ENCODE measurements at regions not wholly inside any gene's neighbourhood (a gene's known extent, or its start where the extent isn't known, plus 50 kb on each side); places are given as distances from the start of the nearest gene placed in this dataset.
"Not testable (repeated sequence)": the region's sequence is repeated elsewhere in the genome, so short reads cannot be mapped to it uniquely, and the experiment has no call there.

GRCh38 chr6:73943930-73944652 lies 248.1 kb downstream of the CD109 start:
- no peak for DNase-seq (ENCODE audit: low spot score)

- DNase-seq (ENCODE audit: low spot score) = no peak
Measured at GRCh38 chr6:73943411-73943810, 247.4 kb downstream of the CD109 start.

- no peak for DNase-seq (ENCODE audit: low spot score)
Measured at GRCh38 chr6:73942592-73943186, 246.7 kb downstream of the CD109 start.

- DNase-seq (ENCODE audit: low spot score) = no peak
Measured at GRCh38 chr6:73941892-73942291, 245.9 kb downstream of the CD109 start.

- no peak for DNase-seq (ENCODE audit: low spot score)
Measured at GRCh38 chr6:73937805-73938204, 241.8 kb downstream of the CD109 start.

- DNase-seq (ENCODE audit: low spot score) = no peak
Measured at GRCh38 chr6:73932866-73933265, 236.9 kb downstream of the CD109 start.

GRCh38 chr6:73929405-73929804 lies 233.4 kb downstream of the CD109 start:
- no peak for DNase-seq (ENCODE audit: low spot score)

- no peak for DNase-seq (ENCODE audit: low spot score)
Measured at GRCh38 chr6:73927421-73927820, 231.4 kb downstream of the CD109 start.

GRCh38 chr6:73925703-73926102 lies 229.7 kb downstream of the CD109 start:
- DNase-seq (ENCODE audit: low spot score) = not testable (repeated sequence)

- DNase-seq (ENCODE audit: low spot score) = no peak
Measured at GRCh38 chr6:73923905-73924485, 228.0 kb downstream of the CD109 start.

GRCh38 chr6:73903155-73903554 lies 207.2 kb downstream of the CD109 start:
- no peak for DNase-seq (ENCODE audit: low spot score)

- no peak for DNase-seq (ENCODE audit: low spot score)
Measured at GRCh38 chr6:73901986-73902385, 206.0 kb downstream of the CD109 start.

GRCh38 chr6:73901311-73901710 lies 205.3 kb downstream of the CD109 start:
- no peak for DNase-seq (ENCODE audit: low spot score)

- no peak for DNase-seq (ENCODE audit: low spot score)
Measured at GRCh38 chr6:73898599-73898998, 202.6 kb downstream of the CD109 start.

- no peak for DNase-seq (ENCODE audit: low spot score)
Measured at GRCh38 chr6:73893696-73894095, 197.7 kb downstream of the CD109 start.

GRCh38 chr6:73888050-73888449 lies 192.0 kb downstream of the CD109 start:
- no peak for DNase-seq (ENCODE audit: low spot score)

GRCh38 chr6:73885393-73885792 lies 189.4 kb downstream of the CD109 start:
- no peak for DNase-seq (ENCODE audit: low spot score)

- DNase-seq (ENCODE audit: low spot score) = no peak
Measured at GRCh38 chr6:73884540-73884939, 188.5 kb downstream of the CD109 start.

- no peak for DNase-seq (ENCODE audit: low spot score)
Measured at GRCh38 chr6:73879501-73880293, 183.7 kb downstream of the CD109 start.

GRCh38 chr6:73878403-73878802 lies 182.4 kb downstream of the CD109 start:
- DNase-seq (ENCODE audit: low spot score) = no peak

All from kidney capillary endothelial cell (primary cell).